Thoracic aorta (tissue), 2 donors: ENCODE measurements at regions not wholly inside any gene's neighbourhood (a gene's known extent, or its start where the extent isn't known, plus 50 kb on each side); places are given as distances from the start of the nearest gene placed in this dataset.

ENCODE experiments used
- ATAC-seq: fragments of 150-250 bp; one replicate; pipeline ENCODE4 v1.8.0; 2017; ENCODE audit warnings: low read depth; ENCODE audit not compliant: insufficient number of reproducible peaks, low FRiP score
- DNase-seq: peaks from one replicate; pipeline ENCODE4 v3.0.0-alpha.2; 2020; ENCODE audit warnings: low spot score
- H3K27ac ChIP-seq, 2 donors: fragments of 200-600 bp; sonication (generic); 1 replicate in 1 of 2; 2 replicates in 1 of 2; pipeline ENCODE4 v1.5.1; 2016; ENCODE audit warnings: mild to moderate bottlenecking in 2 of 2, moderate library complexity in 2 of 2
- H3K27me3 ChIP-seq: fragments of 200-600 bp; sonication (generic); replicated peaks from 2 replicates; pipeline ENCODE4 v1.6.0; 2016; ENCODE audit warnings: mild to moderate bottlenecking; ENCODE audit not compliant: insufficient read depth
- H3K36me3 ChIP-seq: fragments of 200-600 bp; sonication (generic); one replicate; pipeline ENCODE4 v1.5.1; 2016
- H3K4me1 ChIP-seq, 2 donors: fragments of 200-600 bp; sonication (generic); 1 replicate in 1 of 2; 2 replicates in 1 of 2; pipeline versions ENCODE4 v1.5.1 to v1.6.0; 2016; ENCODE audit warnings: low read depth in 2 of 2, mild to moderate bottlenecking in 1 of 2; ENCODE audit not compliant: control insufficient read depth in 1 of 2
- H3K4me3 ChIP-seq: fragments of 200-600 bp; sonication (generic); 2 replicates; pipeline ENCODE4 v1.5.1; 2016; ENCODE audit warnings: mild to moderate bottlenecking
- H3K9me3 ChIP-seq: fragments of 200-600 bp; sonication (generic); 2 replicates; pipeline ENCODE4 v1.5.1; 2016
- CTCF ChIP-seq: fragments of 200-600 bp; sonication (generic); IDR thresholded peaks from one replicate; pipeline ENCODE4 v1.5.1; 2019; ENCODE audit warnings: antibody characterized with exemption

DNA sequence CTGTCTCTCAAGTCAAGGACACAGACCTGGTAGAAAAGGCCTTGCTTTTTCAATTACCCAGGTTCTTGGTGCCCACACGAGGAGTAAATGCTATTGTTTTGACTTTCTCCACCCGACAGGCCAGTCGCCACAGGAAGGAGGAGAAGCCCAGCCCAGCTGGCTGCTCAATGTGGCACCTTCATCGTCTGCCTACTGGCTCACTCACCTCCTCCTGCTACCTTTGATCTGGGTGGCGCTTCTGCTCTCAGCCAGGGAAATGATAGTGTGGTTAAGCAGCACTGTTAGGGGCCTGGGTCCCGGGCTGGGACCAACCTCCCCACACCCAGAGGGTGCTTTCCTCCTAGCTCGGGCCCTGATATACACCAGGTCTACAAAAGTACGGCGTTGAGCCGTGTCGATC lies 75.0 kb upstream of the FZD10 start:
- H3K27me3 ChIP-seq = no peaks in the 10 kb centered on the region
- TF ChIP-seq CTCF = no peak
- no peak overlapping the region for H3K4me3 ChIP-seq
- no peak for DNase-seq
- no peaks in the 10 kb centered on the region for H3K36me3 ChIP-seq
- H3K4me1 ChIP-seq = no peaks in the 10 kb centered on the region
- no peak for ATAC-seq
- no peak overlapping the region for H3K27ac ChIP-seq
- H3K9me3 ChIP-seq = no peaks in the 10 kb centered on the region

GRCh38 chr12:130088504-130088903 lies 73.8 kb upstream of the FZD10 start:
- DNase-seq (no peak), ATAC-seq (no peak)
- H3K4me1 ChIP-seq = no peaks in the 10 kb centered on the region
- no peaks in the 10 kb centered on the region for H3K27me3 ChIP-seq
- no peak overlapping the region for H3K4me3 ChIP-seq
- no peak overlapping the region for H3K27ac ChIP-seq
- H3K36me3 ChIP-seq = no peaks in the 10 kb centered on the region
- no peak for TF ChIP-seq CTCF
- H3K9me3 ChIP-seq = no peaks in the 10 kb centered on the region

GRCh38 chr12:130090542-130090941 lies 71.7 kb upstream of the FZD10 start:
- no peaks in the 10 kb centered on the region for H3K36me3 ChIP-seq
- no peaks in the 10 kb centered on the region for H3K9me3 ChIP-seq
- DNase-seq = no peak
- no peaks in the 10 kb centered on the region for H3K27me3 ChIP-seq
- no peak for TF ChIP-seq CTCF
- H3K27ac ChIP-seq = no peak overlapping the region
- H3K4me3 ChIP-seq = no peak overlapping the region
- no peaks in the 10 kb centered on the region for H3K4me1 ChIP-seq
- ATAC-seq = no peak

GRCh38 chr12:130093380-130093779 lies 68.9 kb upstream of the FZD10 start:
- Histone ChIP-seq H3K27ac (no peak overlapping the region), H3K4me1 (no peaks in the 10 kb centered on the region), H3K4me3 (no peak overlapping the region), H3K9me3 (no peaks in the 10 kb centered on the region), H3K27me3 (no peaks in the 10 kb centered on the region), H3K36me3 (no peaks in the 10 kb centered on the region)
- DNase-seq (no peak), ATAC-seq (no peak)
- TF ChIP-seq CTCF = no peak

DNA sequence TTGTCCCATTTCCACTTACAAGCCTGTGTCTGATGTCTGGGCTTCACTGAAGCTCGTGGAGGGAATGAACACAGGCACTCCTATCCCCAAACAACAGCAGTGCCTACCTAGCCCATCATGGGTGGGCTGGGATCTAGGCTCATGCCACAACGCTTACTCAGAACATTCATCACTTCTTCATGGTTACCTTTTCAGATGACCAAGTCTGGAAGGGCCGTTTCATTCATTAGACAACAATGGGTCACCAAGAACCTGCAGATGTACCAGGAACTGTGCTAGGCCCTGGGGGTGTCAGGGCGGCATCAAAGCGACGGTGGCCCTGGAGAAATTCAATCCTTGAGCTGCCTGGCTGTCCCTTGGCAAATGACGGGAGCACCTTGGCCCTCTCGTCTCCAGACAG lies 64.9 kb upstream of the FZD10 start:
- Histone ChIP-seq H3K9me3 (no peaks in the 10 kb centered on the region), H3K27ac (no peak overlapping the region), H3K4me1 (no peaks in the 10 kb centered on the region), H3K27me3 (no peaks in the 10 kb centered on the region), H3K4me3 (no peak overlapping the region), H3K36me3 (no peaks in the 10 kb centered on the region)
- TF ChIP-seq CTCF = no peak
- ATAC-seq (no peak), DNase-seq (no peak)
